ENCODE measurements at regions not wholly inside any gene's neighbourhood (a gene's known extent, or its start where the extent isn't known, plus 50 kb on each side); places are given as distances from the start of the nearest gene placed in this dataset.

DNA sequence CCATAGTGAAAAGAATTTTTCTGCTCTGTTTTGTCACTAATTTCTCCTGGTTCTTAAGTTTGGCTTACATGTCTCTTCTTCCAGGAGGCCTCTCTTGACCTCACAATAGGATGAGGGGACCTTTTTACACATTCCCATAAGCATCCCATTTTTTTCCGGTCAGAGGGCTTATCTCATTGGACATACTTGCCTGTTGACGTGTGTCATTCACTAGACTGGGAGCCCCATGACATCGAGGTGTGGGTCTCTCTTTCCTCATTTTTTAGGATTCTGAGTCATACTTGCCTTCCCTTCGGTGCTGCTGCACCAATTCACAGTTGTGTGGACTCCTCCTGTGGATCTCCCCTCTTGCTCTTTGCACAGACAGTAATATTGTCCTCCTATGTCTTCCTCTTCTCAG lies 601.8 kb downstream of the GATA3 start:
- DNase-seq (ENCODE audit: low spot score), result no peak
- TF ChIP-seq EZH2phosphoT487 (IDR thresholded peaks at IDR 0.05) (no peak), EZH2 (IDR thresholded peaks at IDR 0.05) (no peak)
- TF ChIP-seq, protein P1, sequence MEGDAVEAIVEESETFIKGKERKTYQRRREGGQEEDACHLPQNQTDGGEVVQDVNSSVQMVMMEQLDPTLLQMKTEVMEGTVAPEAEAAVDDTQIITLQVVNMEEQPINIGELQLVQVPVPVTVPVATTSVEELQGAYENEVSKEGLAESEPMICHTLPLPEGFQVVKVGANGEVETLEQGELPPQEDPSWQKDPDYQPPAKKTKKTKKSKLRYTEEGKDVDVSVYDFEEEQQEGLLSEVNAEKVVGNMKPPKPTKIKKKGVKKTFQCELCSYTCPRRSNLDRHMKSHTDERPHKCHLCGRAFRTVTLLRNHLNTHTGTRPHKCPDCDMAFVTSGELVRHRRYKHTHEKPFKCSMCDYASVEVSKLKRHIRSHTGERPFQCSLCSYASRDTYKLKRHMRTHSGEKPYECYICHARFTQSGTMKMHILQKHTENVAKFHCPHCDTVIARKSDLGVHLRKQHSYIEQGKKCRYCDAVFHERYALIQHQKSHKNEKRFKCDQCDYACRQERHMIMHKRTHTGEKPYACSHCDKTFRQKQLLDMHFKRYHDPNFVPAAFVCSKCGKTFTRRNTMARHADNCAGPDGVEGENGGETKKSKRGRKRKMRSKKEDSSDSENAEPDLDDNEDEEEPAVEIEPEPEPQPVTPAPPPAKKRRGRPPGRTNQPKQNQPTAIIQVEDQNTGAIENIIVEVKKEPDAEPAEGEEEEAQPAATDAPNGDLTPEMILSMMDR (IDR thresholded peaks at IDR 0.05), result no peak
- H3K4me2 ChIP-seq, result no peak overlapping the region
- no peak overlapping the region for H2AFZ ChIP-seq (replicated peaks)
- Mint-ChIP-seq H3K4me3 (no peak overlapping the region), H3K27me3 (ENCODE audit: insufficient read depth, low read depth) (no peaks in the 10 kb centered on the region), H3K27ac (no peak overlapping the region), H3K36me3 (no peaks in the 10 kb centered on the region), H3K9me3 (no peaks in the 10 kb centered on the region), H3K4me1 (no peaks in the 10 kb centered on the region)
- H3K27me3 ChIP-seq, result no peaks in the 10 kb centered on the region
- H3K79me2 ChIP-seq (ENCODE audit: low read depth), result no peaks in the 10 kb centered on the region
- no peak overlapping the region for H3K4me3 ChIP-seq
- H4K20me1 ChIP-seq (ENCODE audit: low read depth), result no peaks in the 10 kb centered on the region
- no peak overlapping the region for H3K9ac ChIP-seq
- no peaks in the 10 kb centered on the region for H3K4me1 ChIP-seq
- no peaks in the 10 kb centered on the region for H3K9me3 ChIP-seq (ENCODE audit: low read depth)
- no peaks in the 10 kb centered on the region for H3F3A ChIP-seq (ENCODE audit: low read depth)
- H3K27ac ChIP-seq, result no peak overlapping the region
- no peaks in the 10 kb centered on the region for H3K36me3 ChIP-seq

DNA sequence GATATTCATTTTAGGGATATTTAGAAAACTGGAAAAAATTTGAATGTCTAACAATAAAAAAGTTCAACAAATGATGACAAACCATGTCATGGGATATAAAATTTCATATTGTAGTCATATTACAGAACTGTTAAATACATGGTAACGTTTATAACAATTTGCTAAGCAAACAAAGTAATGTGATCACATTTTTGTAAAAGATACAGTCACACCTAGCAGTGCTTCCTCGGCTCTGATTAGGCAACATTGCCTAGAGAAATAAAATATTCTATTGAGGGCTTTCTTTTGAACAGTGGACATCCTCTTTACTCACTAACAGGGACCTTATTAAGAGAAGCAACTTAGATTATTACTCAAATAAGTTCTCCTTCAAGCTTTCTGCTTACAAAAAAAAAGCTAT lies 605.5 kb downstream of the GATA3 start:
- Histone ChIP-seq H3K9me3 (ENCODE audit: low read depth) (no peaks in the 10 kb centered on the region), H3K9ac (no peak overlapping the region), H2AFZ (replicated peaks) (no peak overlapping the region), H3K27ac (no peak overlapping the region), H3K4me1 (no peaks in the 10 kb centered on the region), H3K4me3 (no peak overlapping the region), H3K4me2 (no peak overlapping the region), H3F3A (ENCODE audit: low read depth) (no peaks in the 10 kb centered on the region), H3K36me3 (no peaks in the 10 kb centered on the region), H3K79me2 (ENCODE audit: low read depth) (no peaks in the 10 kb centered on the region), H3K27me3 (no peaks in the 10 kb centered on the region), H4K20me1 (ENCODE audit: low read depth) (no peaks in the 10 kb centered on the region)
- no peaks in the 10 kb centered on the region for H3K36me3 Mint-ChIP-seq
- no peaks in the 10 kb centered on the region for H3K27me3 Mint-ChIP-seq (ENCODE audit: insufficient read depth, low read depth)
- no peak overlapping the region for H3K4me3 Mint-ChIP-seq
- DNase-seq (ENCODE audit: low spot score), result no peak
- no peaks in the 10 kb centered on the region for H3K4me1 Mint-ChIP-seq
- TF ChIP-seq, protein P1 (IDR thresholded peaks at IDR 0.05), result no peak
- TF ChIP-seq EZH2 (IDR thresholded peaks at IDR 0.05) (no peak), EZH2phosphoT487 (IDR thresholded peaks at IDR 0.05) (no peak)
- no peak overlapping the region for H3K27ac Mint-ChIP-seq
- H3K9me3 Mint-ChIP-seq, result no peaks in the 10 kb centered on the region

DNA sequence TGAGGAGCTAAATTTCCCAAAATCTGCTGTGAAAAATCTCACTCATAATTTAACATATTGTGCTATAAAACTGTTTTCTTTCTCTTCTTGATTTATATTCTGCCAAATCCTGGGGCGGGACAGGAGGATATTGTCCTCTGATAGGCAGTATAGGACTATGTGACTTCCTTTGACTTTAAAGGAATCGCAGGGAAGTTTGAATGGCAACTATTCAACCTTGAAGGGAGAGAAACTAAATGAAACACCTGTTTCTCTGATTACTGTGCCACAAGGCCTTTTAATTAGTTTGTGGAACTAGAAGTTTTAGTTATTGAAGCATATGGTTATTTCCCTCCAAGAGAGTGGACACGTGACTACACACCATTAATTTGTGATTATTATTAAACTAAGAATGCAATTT lies 607.4 kb downstream of the GATA3 start:
- no peaks in the 10 kb centered on the region for H3K4me1 Mint-ChIP-seq
- H3K4me1 ChIP-seq, result no peaks in the 10 kb centered on the region
- no peaks in the 10 kb centered on the region for H3K36me3 Mint-ChIP-seq

More for the DNA sequence above, 607.4 kb downstream of the GATA3 start:
- no peaks in the 10 kb centered on the region for H3K9me3 ChIP-seq (ENCODE audit: low read depth)
- no peaks in the 10 kb centered on the region for H3K36me3 ChIP-seq
- Mint-ChIP-seq H3K9me3 (no peaks in the 10 kb centered on the region), H3K27ac (no peak overlapping the region), H3K4me3 (no peak overlapping the region), H3K27me3 (ENCODE audit: insufficient read depth, low read depth) (no peaks in the 10 kb centered on the region)
- DNase-seq (ENCODE audit: low spot score), result no peak
- H3K9ac ChIP-seq, result no peak overlapping the region
- no peaks in the 10 kb centered on the region for H3F3A ChIP-seq (ENCODE audit: low read depth)
- H3K27ac ChIP-seq, result no peak overlapping the region
- H4K20me1 ChIP-seq (ENCODE audit: low read depth), result no peaks in the 10 kb centered on the region
- no peak for TF ChIP-seq EZH2 (IDR thresholded peaks at IDR 0.05)
- TF ChIP-seq, protein P1 (IDR thresholded peaks at IDR 0.05), result no peak
- no peak for TF ChIP-seq EZH2phosphoT487 (IDR thresholded peaks at IDR 0.05)
- H2AFZ ChIP-seq (replicated peaks), result no peak overlapping the region
- H3K79me2 ChIP-seq (ENCODE audit: low read depth), result no peaks in the 10 kb centered on the region
- no peaks in the 10 kb centered on the region for H3K27me3 ChIP-seq
- H3K4me2 ChIP-seq, result no peak overlapping the region
- H3K4me3 ChIP-seq, result no peak overlapping the region

Data from neural progenitor cell (in vitro differentiated cells).